ENCODE measurements at regions not wholly inside any gene's neighbourhood (a gene's known extent, or its start where the extent isn't known, plus 50 kb on each side); places are given as distances from the start of the nearest gene placed in this dataset.

- H3K4me1 ChIP-seq (ENCODE audit: control insufficient read depth in 5 of 5, insufficient read depth in 5 of 5, low read length in 5 of 5) = peaks cover 0 to 19% (median 0%) of the 10 kb centered on the region in 5 donors
- H3K4me3 ChIP-seq = no peak overlapping the region
- H3K27ac ChIP-seq (ENCODE audit: low read depth in 1 of 2, low read length in 1 of 2) = no peak overlapping the region
- TF ChIP-seq, protein P1, sequence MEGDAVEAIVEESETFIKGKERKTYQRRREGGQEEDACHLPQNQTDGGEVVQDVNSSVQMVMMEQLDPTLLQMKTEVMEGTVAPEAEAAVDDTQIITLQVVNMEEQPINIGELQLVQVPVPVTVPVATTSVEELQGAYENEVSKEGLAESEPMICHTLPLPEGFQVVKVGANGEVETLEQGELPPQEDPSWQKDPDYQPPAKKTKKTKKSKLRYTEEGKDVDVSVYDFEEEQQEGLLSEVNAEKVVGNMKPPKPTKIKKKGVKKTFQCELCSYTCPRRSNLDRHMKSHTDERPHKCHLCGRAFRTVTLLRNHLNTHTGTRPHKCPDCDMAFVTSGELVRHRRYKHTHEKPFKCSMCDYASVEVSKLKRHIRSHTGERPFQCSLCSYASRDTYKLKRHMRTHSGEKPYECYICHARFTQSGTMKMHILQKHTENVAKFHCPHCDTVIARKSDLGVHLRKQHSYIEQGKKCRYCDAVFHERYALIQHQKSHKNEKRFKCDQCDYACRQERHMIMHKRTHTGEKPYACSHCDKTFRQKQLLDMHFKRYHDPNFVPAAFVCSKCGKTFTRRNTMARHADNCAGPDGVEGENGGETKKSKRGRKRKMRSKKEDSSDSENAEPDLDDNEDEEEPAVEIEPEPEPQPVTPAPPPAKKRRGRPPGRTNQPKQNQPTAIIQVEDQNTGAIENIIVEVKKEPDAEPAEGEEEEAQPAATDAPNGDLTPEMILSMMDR (IDR thresholded peaks at IDR 0.05; ENCODE audit: control extremely low read depth, extremely low read depth) = no peak
- WGBS, 2 donors = 47 to 74% methylated on average over 2 of the region's 2 CpGs
- no peaks in the 10 kb centered on the region for H3K9me3 ChIP-seq (ENCODE audit: control insufficient read depth in 4 of 4, insufficient read depth in 3 of 4, low read length in 3 of 4)
- no peaks in the 10 kb centered on the region for H3K27me3 ChIP-seq (ENCODE audit: control insufficient read depth in 3 of 3, insufficient read depth in 3 of 3, low read length in 2 of 3)
- DNase-seq (peak; percentile 18 to 89 (median 88)), ATAC-seq (ENCODE audit: insufficient read depth, low FRiP score) (no peak)
- no peak overlapping the region for H3K9ac ChIP-seq (ENCODE audit: insufficient read depth in 1 of 2, low read length in 2 of 2)
- H3K36me3 ChIP-seq (ENCODE audit: control insufficient read depth in 4 of 4, insufficient read depth in 4 of 4, low read length in 4 of 4) = no peaks in the 10 kb centered on the region
Measured at GRCh38 chr5:17734011-17734410, 99.8 kb downstream of the TAF11L14 start.

- H3K9ac ChIP-seq (ENCODE audit: insufficient read depth in 1 of 2, low read length in 2 of 2) = no peak overlapping the region
- TF ChIP-seq, protein P1 (IDR thresholded peaks at IDR 0.05; ENCODE audit: control extremely low read depth, extremely low read depth) = no peak
- ATAC-seq (ENCODE audit: insufficient read depth, low FRiP score) (peak; percentile 14), DNase-seq (no peak)
- H3K36me3 ChIP-seq (ENCODE audit: control insufficient read depth in 4 of 4, insufficient read depth in 4 of 4, low read length in 4 of 4) = no peaks in the 10 kb centered on the region
- H3K27ac ChIP-seq (ENCODE audit: low read depth in 1 of 2, low read length in 1 of 2) = no peak overlapping the region
- H3K9me3 ChIP-seq (ENCODE audit: control insufficient read depth in 4 of 4, insufficient read depth in 3 of 4, low read length in 3 of 4) = no peaks in the 10 kb centered on the region
- no peak overlapping the region for H3K4me3 ChIP-seq
- H3K27me3 ChIP-seq (ENCODE audit: control insufficient read depth in 3 of 3, insufficient read depth in 3 of 3, low read length in 2 of 3) = no peaks in the 10 kb centered on the region
- H3K4me1 ChIP-seq (ENCODE audit: control insufficient read depth in 5 of 5, insufficient read depth in 5 of 5, low read length in 5 of 5) = peaks cover 0 to 19% (median 0%) of the 10 kb centered on the region in 5 donors
- WGBS, 2 donors = 57 to 67% methylated on average over 4 of the region's 4 CpGs
Measured at GRCh38 chr5:17735761-17736160, 101.5 kb downstream of the TAF11L14 start.

DNA sequence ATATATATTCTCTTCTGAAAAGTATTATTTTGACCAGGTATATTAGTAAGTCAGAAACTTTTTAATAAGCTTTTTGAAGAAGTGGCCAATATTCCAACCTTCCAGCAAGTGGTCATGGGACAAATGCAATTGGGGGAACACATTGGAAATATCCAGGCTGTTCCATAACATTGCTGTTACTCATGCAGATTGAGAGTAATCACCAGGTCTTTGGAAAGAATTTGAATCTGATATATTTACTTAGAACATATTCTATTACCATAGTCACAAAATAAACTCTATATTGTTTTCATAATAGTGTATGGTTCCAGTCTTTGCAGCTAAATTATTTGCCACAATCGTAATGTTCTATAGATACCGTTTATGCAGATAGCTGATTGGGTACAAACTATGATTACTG is 102.8 kb downstream of the TAF11L14 start:
- ATAC-seq (ENCODE audit: insufficient read depth, low FRiP score) = no peak
- DNase-seq = no peak
- Histone ChIP-seq H3K9ac (ENCODE audit: insufficient read depth in 1 of 2, low read length in 2 of 2) (no peak overlapping the region), H3K9me3 (ENCODE audit: control insufficient read depth in 4 of 4, insufficient read depth in 3 of 4, low read length in 3 of 4) (no peaks in the 10 kb centered on the region), H3K4me1 (ENCODE audit: control insufficient read depth in 5 of 5, insufficient read depth in 5 of 5, low read length in 5 of 5) (peaks cover 0 to 19% (median 0%) of the 10 kb centered on the region in 5 donors), H3K4me3 (no peak overlapping the region), H3K27ac (ENCODE audit: low read depth in 1 of 2, low read length in 1 of 2) (no peak overlapping the region), H3K36me3 (ENCODE audit: control insufficient read depth in 4 of 4, insufficient read depth in 4 of 4, low read length in 4 of 4) (no peaks in the 10 kb centered on the region), H3K27me3 (ENCODE audit: control insufficient read depth in 3 of 3, insufficient read depth in 3 of 3, low read length in 2 of 3) (no peaks in the 10 kb centered on the region)
- TF ChIP-seq, protein P1 (IDR thresholded peaks at IDR 0.05; ENCODE audit: control extremely low read depth, extremely low read depth) = no peak
- WGBS, 2 donors = 92 to 95% methylated on average over 2 of the region's 2 CpGs

- TF ChIP-seq, protein P1 (IDR thresholded peaks at IDR 0.05; ENCODE audit: control extremely low read depth, extremely low read depth) = no peak
- no peak for DNase-seq
- no peaks in the 10 kb centered on the region for H3K27me3 ChIP-seq (ENCODE audit: control insufficient read depth in 3 of 3, insufficient read depth in 3 of 3, low read length in 2 of 3)
- no peaks in the 10 kb centered on the region for H3K9me3 ChIP-seq (ENCODE audit: control insufficient read depth in 4 of 4, insufficient read depth in 3 of 4, low read length in 3 of 4)
- no peaks in the 10 kb centered on the region for H3K36me3 ChIP-seq (ENCODE audit: control insufficient read depth in 4 of 4, insufficient read depth in 4 of 4, low read length in 4 of 4)
- H3K4me1 ChIP-seq (ENCODE audit: control insufficient read depth in 5 of 5, insufficient read depth in 5 of 5, low read length in 5 of 5) = peaks cover 0 to 10% (median 0%) of the 10 kb centered on the region in 5 donors
- no peak overlapping the region for H3K27ac ChIP-seq (ENCODE audit: low read depth in 1 of 2, low read length in 1 of 2)
- H3K9ac ChIP-seq (ENCODE audit: insufficient read depth in 1 of 2, low read length in 2 of 2) = no peak overlapping the region
- peak; percentile 37 for ATAC-seq (ENCODE audit: insufficient read depth, low FRiP score)
- 85 to 86% methylated on average over 2 of the region's 2 CpGs for WGBS, 2 donors
- no peak overlapping the region for H3K4me3 ChIP-seq
Measured at GRCh38 chr5:17738446-17738845, 104.2 kb downstream of the TAF11L14 start.
